ENCODE measurements at regions not wholly inside any gene's neighbourhood (a gene's known extent, or its start where the extent isn't known, plus 50 kb on each side); places are given as distances from the start of the nearest gene placed in this dataset.

DNA sequence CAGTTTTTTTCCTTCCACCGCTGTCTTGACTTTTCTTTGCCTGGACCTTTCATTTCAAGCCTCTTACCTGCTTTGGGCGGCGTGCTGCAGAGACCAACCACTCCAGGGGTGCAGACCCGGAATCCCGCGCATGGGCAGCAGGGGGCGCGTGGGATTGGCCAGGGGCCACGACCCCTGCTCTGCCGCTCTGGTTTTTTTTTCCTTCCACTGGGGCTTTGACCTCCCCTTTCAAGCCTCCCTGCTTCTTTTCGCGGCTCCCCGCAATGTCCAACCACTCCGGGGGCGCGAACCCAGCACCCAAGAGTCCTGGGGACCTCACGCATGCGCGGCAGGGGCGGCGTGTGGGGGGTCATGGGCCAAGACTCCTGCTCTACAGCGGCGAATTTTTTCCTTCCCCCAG, 325.1 kb downstream of the ALG10 start (continued):
- TF ChIP-seq, protein P1, sequence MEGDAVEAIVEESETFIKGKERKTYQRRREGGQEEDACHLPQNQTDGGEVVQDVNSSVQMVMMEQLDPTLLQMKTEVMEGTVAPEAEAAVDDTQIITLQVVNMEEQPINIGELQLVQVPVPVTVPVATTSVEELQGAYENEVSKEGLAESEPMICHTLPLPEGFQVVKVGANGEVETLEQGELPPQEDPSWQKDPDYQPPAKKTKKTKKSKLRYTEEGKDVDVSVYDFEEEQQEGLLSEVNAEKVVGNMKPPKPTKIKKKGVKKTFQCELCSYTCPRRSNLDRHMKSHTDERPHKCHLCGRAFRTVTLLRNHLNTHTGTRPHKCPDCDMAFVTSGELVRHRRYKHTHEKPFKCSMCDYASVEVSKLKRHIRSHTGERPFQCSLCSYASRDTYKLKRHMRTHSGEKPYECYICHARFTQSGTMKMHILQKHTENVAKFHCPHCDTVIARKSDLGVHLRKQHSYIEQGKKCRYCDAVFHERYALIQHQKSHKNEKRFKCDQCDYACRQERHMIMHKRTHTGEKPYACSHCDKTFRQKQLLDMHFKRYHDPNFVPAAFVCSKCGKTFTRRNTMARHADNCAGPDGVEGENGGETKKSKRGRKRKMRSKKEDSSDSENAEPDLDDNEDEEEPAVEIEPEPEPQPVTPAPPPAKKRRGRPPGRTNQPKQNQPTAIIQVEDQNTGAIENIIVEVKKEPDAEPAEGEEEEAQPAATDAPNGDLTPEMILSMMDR (tag by site-specific recombination; IDR thresholded peaks at IDR 0.05), result peak; percentile 65
- TF ChIP-seq ZNF529 (tag by site-specific recombination; IDR thresholded peaks at IDR 0.05; ENCODE audit: insufficient replicate concordance), result no peak
- TF ChIP-seq ZNF548 (tag by site-specific recombination; IDR thresholded peaks at IDR 0.05), result no peak
- TF ChIP-seq KLF16 (tag by site-specific recombination; IDR thresholded peaks at IDR 0.05), result peak; percentile 48; the same call in 1 of the 2 replicates
- TF ChIP-seq ZNF169 (tag by site-specific recombination; IDR thresholded peaks at IDR 0.05), result no peak
- no peak for TF ChIP-seq ZBTB8A (tag by site-specific recombination; IDR thresholded peaks at IDR 0.05)
- TF ChIP-seq, protein P2, sequence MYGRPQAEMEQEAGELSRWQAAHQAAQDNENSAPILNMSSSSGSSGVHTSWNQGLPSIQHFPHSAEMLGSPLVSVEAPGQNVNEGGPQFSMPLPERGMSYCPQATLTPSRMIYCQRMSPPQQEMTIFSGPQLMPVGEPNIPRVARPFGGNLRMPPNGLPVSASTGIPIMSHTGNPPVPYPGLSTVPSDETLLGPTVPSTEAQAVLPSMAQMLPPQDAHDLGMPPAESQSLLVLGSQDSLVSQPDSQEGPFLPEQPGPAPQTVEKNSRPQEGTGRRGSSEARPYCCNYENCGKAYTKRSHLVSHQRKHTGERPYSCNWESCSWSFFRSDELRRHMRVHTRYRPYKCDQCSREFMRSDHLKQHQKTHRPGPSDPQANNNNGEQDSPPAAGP (tag by site-specific recombination; IDR thresholded peaks at IDR 0.05), result 0 out of 2 replicates have a peak, but pooled peaks have one; percentile 27
- no peak for TF ChIP-seq ZNF776 (tag by site-specific recombination; IDR thresholded peaks at IDR 0.05; ENCODE audit: borderline replicate concordance)
- TF ChIP-seq ZNF274 (IDR thresholded peaks at IDR 0.05; ENCODE audit: low read length), result no peak
- no peak for TF ChIP-seq ZNF274 (tag by site-specific recombination; IDR thresholded peaks at IDR 0.05; ENCODE audit: borderline replicate concordance)
- TF ChIP-seq ZNF660 (tag by site-specific recombination; IDR thresholded peaks at IDR 0.05), result no peak
- no peak for TF ChIP-seq SETDB1 (IDR thresholded peaks at IDR 0.05; ENCODE audit: insufficient read length, low read length)
- TF ChIP-seq ZNF354C (tag by site-specific recombination; IDR thresholded peaks at IDR 0.05; ENCODE audit: borderline replicate concordance, low read depth), result no peak
- TF ChIP-seq KLF8 (tag by site-specific recombination; IDR thresholded peaks at IDR 0.05), result peak; percentile 75

DNA sequence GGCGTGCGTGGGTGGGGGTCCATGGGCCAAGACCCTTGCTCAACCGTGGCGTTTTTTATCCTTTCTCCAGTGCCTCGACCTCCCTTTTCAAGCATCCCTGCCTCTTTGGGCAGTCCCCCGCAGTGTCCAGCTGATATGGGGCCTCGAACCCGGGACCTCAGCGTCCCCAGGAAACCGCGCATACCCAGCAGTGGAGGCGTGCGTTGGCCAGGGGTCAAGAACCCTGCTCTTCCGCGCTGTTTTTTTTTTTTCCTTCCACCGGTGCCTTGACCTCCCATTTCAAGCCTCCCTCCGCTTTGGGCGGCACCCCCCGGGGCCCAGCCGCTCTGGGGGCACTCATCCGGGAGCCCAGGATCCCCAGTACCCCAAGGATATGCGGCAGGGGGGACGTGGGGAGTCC, 325.8 kb downstream of the ALG10 start:
- H3K4me3 ChIP-seq (ENCODE audit: low read depth, low read length), result no peak overlapping the region
- H3K27ac ChIP-seq (ENCODE audit: extremely low read depth, low read depth, low read length), result no peak overlapping the region
- ChIA-PET CTCF (no interaction called here), POLR2A (no interaction called here)
- H3K9me3 ChIP-seq (ENCODE audit: control insufficient read depth, insufficient read depth, low read depth, low read length), result no peaks in the 10 kb centered on the region
- no peaks in the 10 kb centered on the region for H3K4me1 ChIP-seq (ENCODE audit: control insufficient read depth, insufficient read depth, low read length)
- H3K36me3 ChIP-seq (ENCODE audit: control insufficient read depth in 2 of 2, insufficient read depth in 1 of 2, low read length in 2 of 2), result no peaks in the 10 kb centered on the region
- TF ChIP-seq OSR2 (tag by site-specific recombination; IDR thresholded peaks at IDR 0.05), result no peak
- TF ChIP-seq ZNF843 (tag by site-specific recombination; IDR thresholded peaks at IDR 0.05), result no peak
- no peak for TF ChIP-seq ZNF423 (tag by site-specific recombination; IDR thresholded peaks at IDR 0.05)
- TF ChIP-seq ZNF837 (tag by site-specific recombination; IDR thresholded peaks at IDR 0.05), result no peak
- no peak for TF ChIP-seq ZNF514 (tag by site-specific recombination; IDR thresholded peaks at IDR 0.05)
- no peak for TF ChIP-seq ZNF114 (tag by site-specific recombination; IDR thresholded peaks at IDR 0.05)
- no peak for TF ChIP-seq ZNF138 (tag by site-specific recombination; IDR thresholded peaks at IDR 0.05; ENCODE audit: borderline replicate concordance)
- no peak for TF ChIP-seq ZNF157 (tag by site-specific recombination; IDR thresholded peaks at IDR 0.05)
- TF ChIP-seq PRDM1 (tag by site-specific recombination; IDR thresholded peaks at IDR 0.05), result no peak
- no peak for TF ChIP-seq SALL2 (tag by site-specific recombination; IDR thresholded peaks at IDR 0.05; ENCODE audit: borderline replicate concordance)
- no peak for TF ChIP-seq BCL6B (tag by site-specific recombination; IDR thresholded peaks at IDR 0.05)
- no peak for TF ChIP-seq KLF7 (tag by site-specific recombination; IDR thresholded peaks at IDR 0.05; ENCODE audit: borderline replicate concordance)
- TF ChIP-seq ZNF560 (tag by site-specific recombination; IDR thresholded peaks at IDR 0.05; ENCODE audit: borderline replicate concordance), result no peak
- TF ChIP-seq ZNF23 (tag by site-specific recombination; IDR thresholded peaks at IDR 0.05; ENCODE audit: borderline replicate concordance), result no peak
- no peak for TF ChIP-seq ZNF112 (tag by site-specific recombination; IDR thresholded peaks at IDR 0.05)
